MCF 10A (cell line): ENCODE measurements at regions not wholly inside any gene's neighbourhood (a gene's known extent, or its start where the extent isn't known, plus 50 kb on each side); places are given as distances from the start of the nearest gene placed in this dataset.

Experiments used
- BruUV-seq: library from RNA; stranded (reverse); fragments of 400-500 nt; replicated peaks from 2 replicates; lab custom pipeline; 2021; lab: Mats Ljungman, UMichigan
- CTCF ChIA-PET: fragments of 300-600 bp; sonication (Branson Sonifier 250); formaldehyde crosslinking; extraction: SDS; loops from one replicate; lab custom pipeline; 2021; ENCODE audit warnings: antibody characterized with exemption, inconsistent platforms; lab: Yijun Ruan, JAX
- POLR2A ChIA-PET: fragments of 300-600, 350-650 bp; sonication (Branson Sonifier 250); formaldehyde crosslinking; extraction: SDS; loops from one replicate; lab custom pipeline; 2020; ENCODE audit warnings: antibody characterized with exemption, inconsistent platforms; lab: Yijun Ruan, JAX
- DNase-seq: peaks from one replicate; pipeline ENCODE4 v3.0.0-alpha.2; 2018; ENCODE audit not compliant: unreplicated experiment
- H3K27ac Mint-ChIP-seq: one replicate; pipeline ENCODE4 v1.8.0; 2022; ENCODE audit warnings: mild to moderate bottlenecking, low read depth, mixed read lengths; ENCODE audit not compliant: unreplicated experiment
- H3K27me3 Mint-ChIP-seq: one replicate; pipeline ENCODE4 v1.8.0; 2022; ENCODE audit warnings: mixed read lengths; ENCODE audit not compliant: insufficient read depth, unreplicated experiment
- H3K36me3 Mint-ChIP-seq: one replicate; pipeline ENCODE4 v1.8.0; 2022; ENCODE audit warnings: mild to moderate bottlenecking, moderate library complexity, mixed read lengths; ENCODE audit not compliant: insufficient read depth, unreplicated experiment
- H3K4me1 Mint-ChIP-seq: one replicate; pipeline ENCODE4 v1.8.0; 2022; ENCODE audit warnings: mixed read lengths; ENCODE audit not compliant: insufficient read depth, unreplicated experiment
- H3K4me3 Mint-ChIP-seq: one replicate; pipeline ENCODE4 v1.8.0; 2022; ENCODE audit warnings: mild to moderate bottlenecking, moderate library complexity, mixed read lengths; ENCODE audit not compliant: unreplicated experiment
- H3K9me3 Mint-ChIP-seq: one replicate; pipeline ENCODE4 v1.8.0; 2022; ENCODE audit warnings: mixed read lengths; ENCODE audit not compliant: unreplicated experiment
- intact Hi-C: fragments of 100-400 bp; cut with micrococcal nuclease; formaldehyde crosslinking; loops from 2 replicates; pipeline ENCODE4 v1.14.1; 2022
- TF ChIP-seq, protein P1 (sequence below): fragments of 200-600 bp; IDR thresholded peaks from one replicate; pipeline ENCODE4 v1.8.0; 2022; ENCODE audit warnings: antibody characterized with exemption, mild to moderate bottlenecking; ENCODE audit not compliant: unreplicated experiment

DNA sequence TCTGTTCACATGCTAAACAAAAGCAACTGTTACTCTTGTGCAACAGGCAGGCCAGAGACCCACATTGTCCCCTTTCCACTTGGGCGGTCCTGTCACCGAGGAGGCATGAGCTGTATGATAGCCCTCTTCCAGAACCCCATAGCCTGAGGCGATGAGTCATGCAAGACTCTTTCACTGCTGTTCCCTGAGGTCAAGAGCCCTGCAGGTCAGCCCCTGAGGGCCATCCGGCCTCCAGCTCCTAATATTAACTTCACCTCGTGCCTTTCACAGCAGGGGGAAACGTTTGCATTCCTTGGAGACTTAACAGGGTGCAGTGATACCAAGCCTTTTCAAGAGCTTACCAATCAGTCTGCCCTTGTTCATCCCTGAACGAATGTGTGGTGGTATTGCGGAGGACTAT is 253.3 kb upstream of the ECI2 start:
- H3K9me3 Mint-ChIP-seq: peaks cover 7% of the 10 kb centered on the region
- CTCF ChIA-PET: interaction anchor here (0.6 to 1.2 kb wide), 3 partner anchors 13 to 37 kb away, joined by 3 read pairs; no protein-coding TSS in a partner anchor
- peaks cover 5% of the 10 kb centered on the region for H3K4me1 Mint-ChIP-seq
- no peaks in the 10 kb centered on the region for H3K27me3 Mint-ChIP-seq
- TF ChIP-seq, protein P1, sequence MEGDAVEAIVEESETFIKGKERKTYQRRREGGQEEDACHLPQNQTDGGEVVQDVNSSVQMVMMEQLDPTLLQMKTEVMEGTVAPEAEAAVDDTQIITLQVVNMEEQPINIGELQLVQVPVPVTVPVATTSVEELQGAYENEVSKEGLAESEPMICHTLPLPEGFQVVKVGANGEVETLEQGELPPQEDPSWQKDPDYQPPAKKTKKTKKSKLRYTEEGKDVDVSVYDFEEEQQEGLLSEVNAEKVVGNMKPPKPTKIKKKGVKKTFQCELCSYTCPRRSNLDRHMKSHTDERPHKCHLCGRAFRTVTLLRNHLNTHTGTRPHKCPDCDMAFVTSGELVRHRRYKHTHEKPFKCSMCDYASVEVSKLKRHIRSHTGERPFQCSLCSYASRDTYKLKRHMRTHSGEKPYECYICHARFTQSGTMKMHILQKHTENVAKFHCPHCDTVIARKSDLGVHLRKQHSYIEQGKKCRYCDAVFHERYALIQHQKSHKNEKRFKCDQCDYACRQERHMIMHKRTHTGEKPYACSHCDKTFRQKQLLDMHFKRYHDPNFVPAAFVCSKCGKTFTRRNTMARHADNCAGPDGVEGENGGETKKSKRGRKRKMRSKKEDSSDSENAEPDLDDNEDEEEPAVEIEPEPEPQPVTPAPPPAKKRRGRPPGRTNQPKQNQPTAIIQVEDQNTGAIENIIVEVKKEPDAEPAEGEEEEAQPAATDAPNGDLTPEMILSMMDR: no peak
- no peak overlapping the region for H3K4me3 Mint-ChIP-seq
- POLR2A ChIA-PET: no interaction called here
- no peaks in the 10 kb centered on the region for H3K36me3 Mint-ChIP-seq
- no peak overlapping the region for H3K27ac Mint-ChIP-seq
- no TSS peak for BruUV-seq
- no peak for DNase-seq
- intact Hi-C loops: no loop called here

DNA sequence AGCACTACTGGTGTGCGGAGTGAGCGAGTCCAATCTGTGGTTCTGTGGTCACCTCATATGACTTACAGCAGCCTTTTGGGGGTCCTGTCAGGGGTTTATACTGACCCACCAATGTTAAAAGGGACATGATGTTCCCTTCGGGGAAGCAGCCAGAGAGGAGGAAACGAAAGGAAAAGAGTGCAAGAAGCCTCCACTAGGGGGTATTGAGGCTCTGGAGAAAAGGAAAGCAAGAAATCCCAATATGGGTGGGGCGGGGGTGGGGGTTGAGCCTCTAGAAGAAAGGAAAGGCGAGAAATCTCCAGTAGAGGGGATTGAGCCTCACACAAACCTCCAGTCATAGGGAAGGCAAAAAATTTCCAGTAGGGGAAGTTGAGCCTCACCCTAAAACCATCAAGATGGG is 249.3 kb upstream of the ECI2 start:
- H3K27me3 Mint-ChIP-seq: no peaks in the 10 kb centered on the region
- no TSS peak for BruUV-seq
- H3K4me3 Mint-ChIP-seq: no peak overlapping the region
- peaks cover 5% of the 10 kb centered on the region for H3K4me1 Mint-ChIP-seq
- TF ChIP-seq, protein P1: no peak
- ChIA-PET POLR2A (no interaction called here), CTCF (no interaction called here)
- no peak for DNase-seq
- no peak overlapping the region for H3K27ac Mint-ChIP-seq
- H3K36me3 Mint-ChIP-seq: no peaks in the 10 kb centered on the region
- peaks cover 7% of the 10 kb centered on the region for H3K9me3 Mint-ChIP-seq
- intact Hi-C loops: no loop called here

DNA sequence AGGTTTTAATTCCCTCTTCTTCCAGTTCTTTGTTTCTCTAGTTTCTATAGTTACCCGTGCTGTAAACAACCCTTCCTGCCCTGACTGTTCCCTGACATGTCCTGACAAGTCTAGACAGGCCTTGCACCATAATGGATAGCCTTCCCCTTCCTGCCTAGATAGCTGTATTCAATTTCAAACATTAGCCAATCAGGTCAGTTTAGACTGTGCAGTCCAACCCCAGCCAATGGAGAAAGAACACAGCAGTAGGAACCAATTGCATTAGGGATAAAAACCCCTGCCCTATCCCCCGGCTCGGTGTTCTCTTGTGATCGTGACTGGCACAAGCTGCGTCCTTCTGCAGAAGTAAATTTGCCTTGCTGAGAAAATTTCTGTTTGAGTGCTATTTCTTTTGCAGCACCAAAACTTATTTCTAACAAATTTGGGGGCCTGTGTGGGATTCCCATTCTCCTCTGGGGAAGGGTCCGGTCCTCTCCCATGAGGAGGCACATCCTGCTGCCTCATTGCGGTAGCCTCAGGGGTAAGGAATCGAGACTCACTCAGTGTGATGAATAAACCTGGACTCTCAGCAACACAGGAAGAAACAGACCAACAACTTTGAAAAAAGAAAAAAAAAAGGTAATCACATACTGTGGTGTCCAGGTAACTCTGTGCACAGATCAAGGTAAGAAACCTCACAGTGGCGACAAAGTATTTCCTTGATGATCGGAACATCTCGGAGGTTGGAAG is 248.7 kb upstream of the ECI2 start:
- Mint-ChIP-seq H3K27me3 (no peaks in the 10 kb centered on the region), H3K36me3 (no peaks in the 10 kb centered on the region), H3K4me3 (no peak overlapping the region), H3K27ac (no peak overlapping the region), H3K4me1 (peaks cover 5% of the 10 kb centered on the region), H3K9me3 (peaks cover 7% of the 10 kb centered on the region)
- CTCF ChIA-PET: no interaction called here
- TF ChIP-seq, protein P1: no peak
- intact Hi-C loops: no loop called here
- BruUV-seq: no TSS peak
- POLR2A ChIA-PET: no interaction called here
- peak; percentile 16 for DNase-seq

DNA sequence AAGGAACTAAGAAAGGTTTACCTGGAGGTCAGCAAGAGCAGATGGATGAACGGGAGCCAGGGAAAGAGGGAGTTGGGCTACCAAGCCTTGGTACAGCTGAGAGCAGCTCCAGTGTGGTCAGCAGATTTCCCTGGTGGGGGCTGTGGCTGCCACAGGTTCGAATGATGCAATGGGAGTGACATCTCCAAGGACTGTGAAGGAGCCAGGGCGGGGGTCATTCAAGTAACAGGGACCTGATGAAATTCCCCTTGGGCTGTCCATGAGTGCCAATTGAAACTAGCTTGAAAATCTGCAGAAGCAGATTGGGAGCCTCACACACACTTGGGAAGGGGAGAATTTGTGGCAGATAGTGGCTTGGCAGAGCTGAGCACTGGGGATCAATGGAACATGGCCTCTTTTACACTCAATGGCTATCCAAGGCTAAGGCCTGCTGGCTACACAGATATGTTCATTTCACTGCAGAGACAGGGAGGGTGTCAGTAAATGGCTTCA is 247.0 kb upstream of the ECI2 start:
- Mint-ChIP-seq H3K9me3 (peaks cover 7% of the 10 kb centered on the region), H3K4me3 (no peak overlapping the region), H3K4me1 (peaks cover 5% of the 10 kb centered on the region), H3K36me3 (no peaks in the 10 kb centered on the region), H3K27me3 (no peaks in the 10 kb centered on the region), H3K27ac (peak overlapping the region; percentile 78)
- POLR2A ChIA-PET: no interaction called here
- DNase-seq: no peak
- intact Hi-C loops: no loop called here
- BruUV-seq: no TSS peak
- TF ChIP-seq, protein P1: no peak
- CTCF ChIA-PET: no interaction called here
